SK-N-SH treated with all-trans-retinoic acid at 6 μM for 48 hours (cell line): ENCODE measurements at regions not wholly inside any gene's neighbourhood (a gene's known extent, or its start where the extent isn't known, plus 50 kb on each side); places are given as distances from the start of the nearest gene placed in this dataset.
"Not testable (repeated sequence)": the region's sequence is repeated elsewhere in the genome, so short reads cannot be mapped to it uniquely, and the experiment has no call there.

Source experiments
- ARNTL ChIP-seq: fragments of 450-650 bp; formaldehyde crosslinking; IDR thresholded peaks from 2 replicates; pipeline ENCODE4 v1.5.0; 2020; ENCODE audit warnings: low read depth, mild to moderate bottlenecking, moderate library complexity, borderline replicate concordance
- CSDC2 ChIP-seq: fragments of 250-450 bp; sonication (Bioruptor Pico); IDR thresholded peaks from 2 replicates; pipeline ENCODE4 v1.5.0; 2020; ENCODE audit warnings: mild to moderate bottlenecking, moderate library complexity
- GLIS3 ChIP-seq: fragments of 250-450 bp; sonication (Bioruptor Pico); IDR thresholded peaks from 2 replicates; pipeline ENCODE4 v1.5.0; 2020; ENCODE audit warnings: mild to moderate bottlenecking, moderate library complexity
- ISL1 ChIP-seq: fragments of 250-450 bp; sonication (Bioruptor Pico); IDR thresholded peaks from 2 replicates; pipeline ENCODE4 v2.1.2; 2022; ENCODE audit warnings: mild to moderate bottlenecking, moderate library complexity
- OSR1 ChIP-seq: fragments of 250-450 bp; sonication (Bioruptor Pico); IDR thresholded peaks from 2 replicates; pipeline ENCODE4 v1.8.0; 2022; ENCODE audit warnings: moderate library complexity, mild to moderate bottlenecking, inconsistent platforms
- PATZ1 ChIP-seq: fragments of 250-450 bp; sonication (Bioruptor Pico); IDR thresholded peaks from 2 replicates; pipeline ENCODE4 v1.8.0; 2020; ENCODE audit warnings: mild to moderate bottlenecking, moderate library complexity, borderline replicate concordance
- PPARA ChIP-seq: fragments of 250-450 bp; sonication (Bioruptor Pico); IDR thresholded peaks from 2 replicates; pipeline ENCODE4 v1.5.0; 2020; ENCODE audit warnings: mild to moderate bottlenecking, borderline replicate concordance
- RARB ChIP-seq: fragments of 250-450 bp; sonication (Bioruptor Pico); IDR thresholded peaks from 2 replicates; pipeline ENCODE4 v1.8.0; 2021; ENCODE audit warnings: mild to moderate bottlenecking, moderate library complexity
- ZC3H10 ChIP-seq: fragments of 250-450 bp; sonication (Bioruptor Pico); IDR thresholded peaks from 2 replicates; pipeline ENCODE4 v1.5.1; 2021; ENCODE audit warnings: mild to moderate bottlenecking, moderate library complexity
- ZFP30 ChIP-seq: fragments of 450-650 bp; formaldehyde crosslinking; IDR thresholded peaks from 2 replicates; pipeline ENCODE4 v1.5.0; 2022; ENCODE audit warnings: mild to moderate bottlenecking, moderate library complexity
- ZNF70 ChIP-seq: fragments of 450-650 bp; formaldehyde crosslinking; IDR thresholded peaks from 2 replicates; pipeline ENCODE4 v1.5.0; 2020; ENCODE audit warnings: mild to moderate bottlenecking, moderate library complexity
- TF ChIP-seq, protein P1 (sequence below): fragments of 250-450 bp; sonication (Bioruptor Pico); IDR thresholded peaks from 2 replicates; pipeline ENCODE4 v1.5.1; 2020; ENCODE audit warnings: low read depth, mild to moderate bottlenecking, moderate library complexity
- TF ChIP-seq, protein P2 (sequence below): fragments of 250-450 bp; sonication (Bioruptor Pico); IDR thresholded peaks from 2 replicates; pipeline ENCODE4 v1.8.0; 2021; ENCODE audit warnings: low read depth, mild to moderate bottlenecking, moderate library complexity, borderline replicate concordance
- TF ChIP-seq, protein P3 (sequence below): fragments of 250-450 bp; sonication (Bioruptor Pico); IDR thresholded peaks from 2 replicates; pipeline ENCODE4 v1.5.0; 2020; ENCODE audit warnings: mild to moderate bottlenecking, moderate library complexity

DNA sequence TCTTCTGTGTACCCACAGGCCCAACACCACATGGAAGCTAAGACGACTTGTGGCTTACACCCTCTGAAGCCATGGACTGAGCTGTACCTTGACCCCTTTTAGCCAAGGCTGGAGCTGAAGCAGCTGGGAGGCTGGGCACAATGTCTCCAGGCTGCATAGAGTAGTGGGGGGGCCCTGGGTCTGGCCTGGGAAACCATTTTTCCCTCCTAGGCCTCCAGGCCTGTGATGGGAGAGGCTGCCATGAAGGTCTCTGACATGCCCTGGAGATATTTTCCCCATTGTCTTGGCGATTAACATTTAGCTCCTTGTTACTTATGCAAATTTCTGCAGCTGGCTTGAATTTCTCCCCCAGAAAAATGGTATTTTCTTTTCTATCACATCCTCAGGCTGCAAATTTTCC, 72.9 kb upstream of the SLC24A3 start:
- not testable (repeated sequence) for TF ChIP-seq CSDC2 (CRISPR knock-in tag); ZFP30 (CRISPR knock-in tag); GLIS3 (CRISPR knock-in tag); PPARA (CRISPR knock-in tag); RARB (CRISPR knock-in tag); OSR1; ARNTL (CRISPR knock-in tag); ZC3H10 (CRISPR knock-in tag); ZNF70 (CRISPR knock-in tag); PATZ1 (CRISPR knock-in tag); ISL1 (CRISPR knock-in tag)
- TF ChIP-seq, protein P1, sequence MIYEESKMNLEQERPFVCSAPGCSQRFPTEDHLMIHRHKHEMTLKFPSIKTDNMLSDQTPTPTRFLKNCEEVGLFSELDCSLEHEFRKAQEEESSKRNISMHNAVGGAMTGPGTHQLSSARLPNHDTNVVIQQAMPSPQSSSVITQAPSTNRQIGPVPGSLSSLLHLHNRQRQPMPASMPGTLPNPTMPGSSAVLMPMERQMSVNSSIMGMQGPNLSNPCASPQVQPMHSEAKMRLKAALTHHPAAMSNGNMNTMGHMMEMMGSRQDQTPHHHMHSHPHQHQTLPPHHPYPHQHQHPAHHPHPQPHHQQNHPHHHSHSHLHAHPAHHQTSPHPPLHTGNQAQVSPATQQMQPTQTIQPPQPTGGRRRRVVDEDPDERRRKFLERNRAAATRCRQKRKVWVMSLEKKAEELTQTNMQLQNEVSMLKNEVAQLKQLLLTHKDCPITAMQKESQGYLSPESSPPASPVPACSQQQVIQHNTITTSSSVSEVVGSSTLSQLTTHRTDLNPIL (CRISPR knock-in tag): not testable (repeated sequence)
- TF ChIP-seq, protein P2, sequence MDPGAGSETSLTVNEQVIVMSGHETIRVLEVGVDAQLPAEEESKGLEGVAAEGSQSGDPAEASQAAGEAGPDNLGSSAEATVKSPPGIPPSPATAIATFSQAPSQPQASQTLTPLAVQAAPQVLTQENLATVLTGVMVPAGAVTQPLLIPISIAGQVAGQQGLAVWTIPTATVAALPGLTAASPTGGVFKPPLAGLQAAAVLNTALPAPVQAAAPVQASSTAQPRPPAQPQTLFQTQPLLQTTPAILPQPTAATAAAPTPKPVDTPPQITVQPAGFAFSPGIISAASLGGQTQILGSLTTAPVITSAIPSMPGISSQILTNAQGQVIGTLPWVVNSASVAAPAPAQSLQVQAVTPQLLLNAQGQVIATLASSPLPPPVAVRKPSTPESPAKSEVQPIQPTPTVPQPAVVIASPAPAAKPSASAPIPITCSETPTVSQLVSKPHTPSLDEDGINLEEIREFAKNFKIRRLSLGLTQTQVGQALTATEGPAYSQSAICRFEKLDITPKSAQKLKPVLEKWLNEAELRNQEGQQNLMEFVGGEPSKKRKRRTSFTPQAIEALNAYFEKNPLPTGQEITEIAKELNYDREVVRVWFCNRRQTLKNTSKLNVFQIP (CRISPR knock-in tag): not testable (repeated sequence)
- TF ChIP-seq, protein P3, sequence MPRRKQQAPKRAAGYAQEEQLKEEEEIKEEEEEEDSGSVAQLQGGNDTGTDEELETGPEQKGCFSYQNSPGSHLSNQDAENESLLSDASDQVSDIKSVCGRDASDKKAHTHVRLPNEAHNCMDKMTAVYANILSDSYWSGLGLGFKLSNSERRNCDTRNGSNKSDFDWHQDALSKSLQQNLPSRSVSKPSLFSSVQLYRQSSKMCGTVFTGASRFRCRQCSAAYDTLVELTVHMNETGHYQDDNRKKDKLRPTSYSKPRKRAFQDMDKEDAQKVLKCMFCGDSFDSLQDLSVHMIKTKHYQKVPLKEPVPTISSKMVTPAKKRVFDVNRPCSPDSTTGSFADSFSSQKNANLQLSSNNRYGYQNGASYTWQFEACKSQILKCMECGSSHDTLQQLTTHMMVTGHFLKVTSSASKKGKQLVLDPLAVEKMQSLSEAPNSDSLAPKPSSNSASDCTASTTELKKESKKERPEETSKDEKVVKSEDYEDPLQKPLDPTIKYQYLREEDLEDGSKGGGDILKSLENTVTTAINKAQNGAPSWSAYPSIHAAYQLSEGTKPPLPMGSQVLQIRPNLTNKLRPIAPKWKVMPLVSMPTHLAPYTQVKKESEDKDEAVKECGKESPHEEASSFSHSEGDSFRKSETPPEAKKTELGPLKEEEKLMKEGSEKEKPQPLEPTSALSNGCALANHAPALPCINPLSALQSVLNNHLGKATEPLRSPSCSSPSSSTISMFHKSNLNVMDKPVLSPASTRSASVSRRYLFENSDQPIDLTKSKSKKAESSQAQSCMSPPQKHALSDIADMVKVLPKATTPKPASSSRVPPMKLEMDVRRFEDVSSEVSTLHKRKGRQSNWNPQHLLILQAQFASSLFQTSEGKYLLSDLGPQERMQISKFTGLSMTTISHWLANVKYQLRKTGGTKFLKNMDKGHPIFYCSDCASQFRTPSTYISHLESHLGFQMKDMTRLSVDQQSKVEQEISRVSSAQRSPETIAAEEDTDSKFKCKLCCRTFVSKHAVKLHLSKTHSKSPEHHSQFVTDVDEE (CRISPR knock-in tag): not testable (repeated sequence)
